Osteocyte (in vitro differentiated cells): ENCODE measurements at regions not wholly inside any gene's neighbourhood (a gene's known extent, or its start where the extent isn't known, plus 50 kb on each side); places are given as distances from the start of the nearest gene placed in this dataset.

Source experiments
- DNase-seq: peaks from one replicate; pipeline ENCODE4 v3.0.0; 2021; ENCODE audit warnings: mixed read lengths; ENCODE audit not compliant: unreplicated experiment; ENCODE audit errors: extremely low spot score
- H3K27ac Mint-ChIP-seq: one replicate; pipeline ENCODE4 v1.8.0; 2021; ENCODE audit warnings: mild to moderate bottlenecking, mixed read lengths; ENCODE audit not compliant: unreplicated experiment
- H3K27me3 Mint-ChIP-seq: one replicate; pipeline ENCODE4 v1.8.0; 2021; ENCODE audit warnings: mixed read lengths; ENCODE audit not compliant: unreplicated experiment
- H3K36me3 Mint-ChIP-seq: one replicate; pipeline ENCODE4 v1.8.0; 2021; ENCODE audit warnings: mixed read lengths; ENCODE audit not compliant: unreplicated experiment
- H3K4me1 Mint-ChIP-seq: one replicate; pipeline ENCODE4 v1.8.0; 2021; ENCODE audit warnings: mixed read lengths; ENCODE audit not compliant: unreplicated experiment
- H3K4me3 Mint-ChIP-seq: one replicate; pipeline ENCODE4 v1.8.0; 2021; ENCODE audit warnings: mild to moderate bottlenecking, moderate library complexity, mixed read lengths; ENCODE audit not compliant: unreplicated experiment
- H3K9me3 Mint-ChIP-seq: one replicate; pipeline ENCODE4 v1.8.0; 2021; ENCODE audit warnings: mixed read lengths; ENCODE audit not compliant: unreplicated experiment
- CTCF ChIP-seq: fragments of 200-600 bp; sonication (generic); IDR thresholded peaks from 2 replicates; pipeline ENCODE4 v1.5.0; 2021; ENCODE audit warnings: antibody characterized with exemption, mild to moderate bottlenecking, moderate library complexity

GRCh38 chr4:110710070-110710469 lies 87.2 kb upstream of the PITX2 start:
- no peak overlapping the region for H3K27ac Mint-ChIP-seq
- H3K36me3 Mint-ChIP-seq = no peaks in the 10 kb centered on the region
- H3K9me3 Mint-ChIP-seq = no peaks in the 10 kb centered on the region
- no peak for DNase-seq
- H3K4me3 Mint-ChIP-seq = no peak overlapping the region
- H3K27me3 Mint-ChIP-seq = peaks cover 2% of the 10 kb centered on the region
- no peaks in the 10 kb centered on the region for H3K4me1 Mint-ChIP-seq
- TF ChIP-seq CTCF = no peak

- Mint-ChIP-seq H3K4me3 (no peak overlapping the region), H3K27ac (no peak overlapping the region), H3K36me3 (no peaks in the 10 kb centered on the region), H3K9me3 (no peaks in the 10 kb centered on the region), H3K4me1 (no peaks in the 10 kb centered on the region), H3K27me3 (peaks cover 2% of the 10 kb centered on the region)
- no peak for DNase-seq
- TF ChIP-seq CTCF = no peak
Observed at GRCh38 chr4:110712486-110712885, 89.6 kb upstream of the PITX2 start.

GRCh38 chr4:110730318-110730717 lies 107.4 kb upstream of the PITX2 start:
- H3K27me3 Mint-ChIP-seq = no peaks in the 10 kb centered on the region
- no peak for DNase-seq
- TF ChIP-seq CTCF = no peak

GRCh38 chr4:110733901-110734300 lies 111.0 kb upstream of the PITX2 start:
- H3K4me1 Mint-ChIP-seq = no peaks in the 10 kb centered on the region
- H3K4me3 Mint-ChIP-seq = no peak overlapping the region
- no peak for TF ChIP-seq CTCF
- no peaks in the 10 kb centered on the region for H3K9me3 Mint-ChIP-seq
- no peak overlapping the region for H3K27ac Mint-ChIP-seq
- no peaks in the 10 kb centered on the region for H3K36me3 Mint-ChIP-seq
- no peak for DNase-seq
- no peaks in the 10 kb centered on the region for H3K27me3 Mint-ChIP-seq

More at GRCh38 chr4:110730318-110730717, 107.4 kb upstream of the PITX2 start:
- Mint-ChIP-seq H3K4me3 (no peak overlapping the region), H3K4me1 (no peaks in the 10 kb centered on the region), H3K36me3 (no peaks in the 10 kb centered on the region), H3K9me3 (no peaks in the 10 kb centered on the region), H3K27ac (no peak overlapping the region)

- H3K4me3 Mint-ChIP-seq = no peak overlapping the region
- no peak for TF ChIP-seq CTCF
- no peak overlapping the region for H3K27ac Mint-ChIP-seq
- no peaks in the 10 kb centered on the region for H3K9me3 Mint-ChIP-seq
- H3K27me3 Mint-ChIP-seq = no peaks in the 10 kb centered on the region
- H3K4me1 Mint-ChIP-seq = no peaks in the 10 kb centered on the region
- no peaks in the 10 kb centered on the region for H3K36me3 Mint-ChIP-seq
- no peak for DNase-seq
Observed at GRCh38 chr4:110735686-110736085, 112.8 kb upstream of the PITX2 start.
